HG02981 (cell line): ENCODE measurements at regions not wholly inside any gene's neighbourhood (a gene's known extent, or its start where the extent isn't known, plus 50 kb on each side); places are given as distances from the start of the nearest gene placed in this dataset.
"Not testable (repeated sequence)": the region's sequence is repeated elsewhere in the genome, so short reads cannot be mapped to it uniquely, and the experiment has no call there.

Source experiments
- ATAC-seq: cut with Tn5 transposase; IDR thresholded peaks from one replicate; pipeline ENCODE4 v1.9.1; 2021; ENCODE audit warnings: mild to moderate bottlenecking, moderate library complexity; ENCODE audit not compliant: unreplicated experiment

- ATAC-seq, result not testable (repeated sequence)
Measured at GRCh38 chr12:131229079-131229425, 275.3 kb downstream of the ADGRD1 start.

- ATAC-seq, result no peak
Measured at GRCh38 chr12:131229426-131230339, 276.0 kb downstream of the ADGRD1 start.

- ATAC-seq, result no peak
Measured at GRCh38 chr12:131230340-131231031, 276.8 kb downstream of the ADGRD1 start.

GRCh38 chr12:131231032-131231980 is 277.6 kb downstream of the ADGRD1 start:
- ATAC-seq, result no peak

DNA sequence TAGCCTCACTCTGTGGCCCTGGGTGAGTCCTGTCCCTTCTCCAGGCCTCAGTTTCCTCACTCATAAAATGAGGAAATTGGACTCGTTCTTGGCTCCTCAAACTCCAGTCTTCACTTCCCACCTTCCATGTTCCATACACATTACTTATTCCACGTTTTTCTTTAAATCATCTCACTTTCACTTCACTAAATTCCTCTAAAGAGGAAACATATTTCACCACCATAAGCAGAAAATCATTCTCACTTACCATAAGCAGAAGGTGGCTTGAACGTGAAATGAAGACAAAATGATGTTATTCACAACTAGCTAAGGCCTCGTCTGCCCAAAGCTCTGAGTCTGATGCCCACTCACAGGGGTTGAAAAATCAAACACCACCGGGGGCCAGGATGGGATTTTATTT is 278.3 kb downstream of the ADGRD1 start:
- ATAC-seq, result no peak

GRCh38 chr12:131232872-131233271 is 279.2 kb downstream of the ADGRD1 start:
- not testable (repeated sequence) for ATAC-seq

DNA sequence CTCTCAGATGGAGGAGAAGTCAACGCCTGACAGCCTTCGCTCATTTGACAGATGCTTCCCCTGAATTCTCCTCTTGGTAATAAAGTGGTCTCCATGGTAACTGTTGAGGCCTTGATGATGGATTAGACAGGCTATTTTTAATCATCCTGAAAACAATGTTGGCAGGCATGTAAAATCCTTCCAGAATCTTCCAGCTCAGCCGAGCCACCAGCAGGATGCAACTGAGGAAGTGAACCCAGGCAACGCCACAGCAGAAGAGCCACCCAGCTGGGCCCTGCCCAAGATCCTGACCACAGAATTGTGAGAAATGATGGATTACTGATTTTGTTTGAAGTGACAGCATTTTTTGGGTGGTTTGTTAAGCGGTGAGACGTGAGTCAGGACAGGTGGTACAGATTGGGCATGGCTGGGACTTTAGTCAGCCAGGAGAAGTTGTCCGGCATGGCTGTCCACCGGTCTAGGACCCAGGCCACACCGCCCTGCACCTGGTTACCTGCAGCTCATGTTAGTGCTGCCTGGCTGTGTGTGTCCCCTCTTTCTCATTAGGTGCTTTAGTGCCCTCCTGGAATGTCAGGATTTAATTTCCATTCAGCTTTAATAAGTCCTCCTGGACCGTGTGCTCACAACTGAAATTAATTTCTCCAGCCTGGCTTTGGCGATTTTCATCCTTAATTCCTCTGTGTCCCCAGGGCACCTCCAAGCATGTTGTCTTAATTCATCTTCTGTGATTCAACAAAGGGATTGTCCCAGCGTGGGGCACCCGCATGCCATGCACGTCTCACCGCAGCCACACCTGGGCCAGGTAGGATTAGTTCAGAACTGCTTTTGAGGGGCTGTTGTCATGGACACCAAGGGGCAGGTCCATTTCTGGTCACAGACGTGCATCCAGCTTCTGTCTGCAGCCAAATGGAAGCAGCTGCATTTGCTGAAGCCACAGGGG is 280.4 kb downstream of the ADGRD1 start:
- ATAC-seq, result not testable (repeated sequence)

- not testable (repeated sequence) for ATAC-seq
Measured at GRCh38 chr12:131234841-131235271, 281.1 kb downstream of the ADGRD1 start.

DNA sequence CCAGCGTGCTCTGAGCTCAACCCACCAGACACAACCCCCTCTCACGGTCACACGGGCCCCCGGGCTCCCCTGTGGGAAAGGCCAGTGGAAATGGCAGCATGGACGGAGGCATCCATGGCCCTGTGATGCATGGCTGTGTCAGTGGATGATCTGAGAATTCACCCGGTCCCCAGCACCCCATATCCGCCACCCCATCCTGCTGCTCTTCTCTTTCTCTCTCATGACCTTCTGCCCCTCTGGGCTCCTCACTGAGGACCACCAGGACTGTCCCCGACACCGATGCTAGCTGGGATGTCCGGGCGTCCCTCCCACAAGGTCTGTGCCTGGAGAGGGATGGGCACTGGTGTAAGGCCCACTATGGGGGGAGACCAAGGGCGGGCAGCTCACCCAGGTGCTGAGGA is 282.2 kb downstream of the ADGRD1 start:
- no peak for ATAC-seq

- peak; percentile 62 for ATAC-seq
Measured at GRCh38 chr12:131239384-131240094, 285.8 kb downstream of the ADGRD1 start.

DNA sequence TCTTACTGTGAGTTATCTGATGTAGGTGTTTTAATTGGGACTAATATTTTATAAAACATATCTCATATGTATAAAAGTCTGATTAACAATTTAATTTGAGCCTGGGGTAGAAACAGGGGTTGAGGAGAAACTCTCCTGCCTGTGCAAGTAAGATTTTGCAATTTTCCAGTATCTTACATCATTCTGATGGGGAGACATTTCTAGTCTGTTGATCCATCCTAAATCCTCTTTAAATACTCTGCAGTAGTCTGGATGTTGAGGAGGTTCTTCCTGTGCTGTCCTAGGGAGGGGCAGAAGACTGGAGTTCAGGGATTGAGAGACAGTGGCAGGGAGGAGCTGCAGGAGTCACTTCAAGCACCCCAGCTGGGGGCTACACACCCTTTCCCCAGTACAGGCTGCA is 287.8 kb downstream of the ADGRD1 start:
- ATAC-seq, result no peak

DNA sequence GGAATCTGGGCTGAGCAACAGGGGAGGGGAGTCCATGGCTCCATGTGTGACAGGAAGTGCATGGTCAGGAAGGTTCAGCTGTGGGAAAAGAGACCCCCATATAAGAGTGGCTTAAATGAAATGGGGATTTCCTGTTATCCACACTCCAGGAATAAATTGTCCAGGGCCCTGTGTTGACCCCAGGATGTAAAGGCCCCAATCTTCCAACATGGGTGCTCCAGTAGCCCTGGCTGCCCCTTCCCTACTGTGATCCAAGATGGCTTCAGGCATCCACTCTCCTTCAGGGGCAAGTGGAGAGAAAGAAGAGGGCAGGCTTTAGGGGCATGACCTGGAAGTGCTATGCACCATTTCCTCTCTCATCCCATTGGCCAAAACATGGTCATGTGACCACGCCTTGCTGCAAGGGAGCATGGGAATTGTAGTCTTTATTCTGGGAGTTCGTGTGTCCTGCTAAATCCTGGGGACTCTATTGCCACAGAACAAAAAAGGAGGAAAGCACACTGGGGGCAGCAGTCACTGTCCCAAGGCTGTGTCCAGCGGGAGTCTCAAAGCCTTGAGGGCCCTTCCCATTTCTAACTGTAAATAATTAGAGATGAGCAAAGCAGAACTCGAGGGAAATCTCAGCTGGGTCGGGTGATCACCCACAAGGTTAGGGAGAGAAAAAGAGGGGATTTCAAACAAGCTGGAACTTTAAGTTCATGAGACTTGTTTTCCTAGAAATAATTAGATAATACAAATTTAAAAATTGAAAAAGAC is 289.2 kb downstream of the ADGRD1 start:
- no peak for ATAC-seq

DNA sequence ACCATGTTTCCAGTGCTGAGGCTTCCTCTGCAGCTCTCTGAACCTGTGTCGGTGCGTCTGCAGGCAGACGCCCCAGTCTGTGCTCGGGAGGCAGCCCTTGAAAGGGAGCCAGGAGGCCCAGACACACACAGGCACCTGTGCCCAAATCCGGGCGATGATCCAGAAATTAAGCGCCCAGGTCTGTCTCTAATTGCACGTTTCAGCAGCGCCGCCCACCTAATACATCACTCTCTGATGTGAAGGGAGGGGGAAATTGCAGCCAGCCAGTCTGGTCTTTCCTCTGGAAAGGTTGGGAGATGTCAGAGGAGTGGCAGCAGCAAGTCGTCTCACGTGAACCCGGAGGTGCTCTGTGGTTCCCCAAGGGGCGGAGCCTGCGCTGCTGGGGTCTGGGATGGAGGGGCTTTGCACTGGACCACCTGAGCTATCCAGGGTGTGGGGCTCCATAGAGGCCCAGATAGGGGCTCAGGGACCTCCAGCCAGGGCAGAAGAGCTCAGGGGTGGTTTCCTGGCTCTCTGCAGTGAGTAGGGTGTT is 290.5 kb downstream of the ADGRD1 start:
- ATAC-seq, result not testable (repeated sequence)

GRCh38 chr12:131245161-131245560 is 291.5 kb downstream of the ADGRD1 start:
- not testable (repeated sequence) for ATAC-seq

DNA sequence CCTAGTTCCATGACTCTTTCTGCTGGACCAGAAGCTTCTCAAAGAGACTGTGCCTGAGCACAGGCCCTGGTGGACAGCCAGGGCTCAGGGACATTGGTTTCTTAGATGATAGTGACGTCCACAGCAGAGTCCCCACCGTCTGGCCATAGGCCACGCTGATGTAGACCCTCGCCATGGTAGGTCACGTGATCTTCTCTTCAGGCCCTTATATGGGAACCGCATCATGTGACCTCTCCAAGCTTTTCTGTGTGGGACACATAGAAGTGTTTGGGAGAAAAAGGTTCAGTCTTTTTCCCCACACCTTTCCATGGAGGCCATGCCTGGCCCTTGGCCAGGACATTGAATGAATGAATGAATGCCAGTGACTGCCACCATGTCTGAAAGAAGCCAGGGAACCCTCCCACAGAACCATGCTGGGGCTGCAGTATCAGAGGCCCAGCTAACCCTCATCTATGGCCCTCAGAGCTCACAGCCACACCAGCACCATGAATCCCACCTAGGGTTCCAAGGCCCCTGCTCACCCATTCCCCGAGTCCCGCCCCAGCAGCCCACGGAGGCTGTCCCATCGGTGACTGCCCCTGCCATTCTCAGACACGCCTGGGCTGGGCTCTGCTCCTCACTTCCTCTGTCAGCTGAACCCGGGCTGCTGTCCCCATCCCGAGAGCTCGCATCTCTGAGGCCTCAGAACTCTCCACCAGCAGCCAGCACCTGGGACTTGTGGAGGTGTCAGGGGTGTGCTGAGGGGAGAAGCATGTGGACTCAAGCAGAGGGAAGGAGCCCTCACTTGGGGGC is 292.1 kb downstream of the ADGRD1 start:
- no peak for ATAC-seq

GRCh38 chr12:131247026-131247725 is 293.5 kb downstream of the ADGRD1 start:
- ATAC-seq, result not testable (repeated sequence)

GRCh38 chr12:131247875-131248274 is 294.2 kb downstream of the ADGRD1 start:
- ATAC-seq, result not testable (repeated sequence)
